Posterior vena cava (tissue), 2 donors: ENCODE measurements at regions not wholly inside any gene's neighbourhood (a gene's known extent, or its start where the extent isn't known, plus 50 kb on each side); places are given as distances from the start of the nearest gene placed in this dataset.

Experiments used
- DNase-seq: peaks from one replicate; pipeline ENCODE4 v3.0.0-alpha.2; 2020; ENCODE audit warnings: low spot score
- intact Hi-C, 2 donors: fragments of 100-400 bp; cut with DNase I; formaldehyde crosslinking; loops; one replicate each; pipeline versions ENCODE4 v1.14.1 to v1.14.2; 2022 to 2023
- donor health status: DM: yes; HTN: yes; CAD: no.
- donor health status: DM: yes; HTN: yes; CAD: no.

DNA sequence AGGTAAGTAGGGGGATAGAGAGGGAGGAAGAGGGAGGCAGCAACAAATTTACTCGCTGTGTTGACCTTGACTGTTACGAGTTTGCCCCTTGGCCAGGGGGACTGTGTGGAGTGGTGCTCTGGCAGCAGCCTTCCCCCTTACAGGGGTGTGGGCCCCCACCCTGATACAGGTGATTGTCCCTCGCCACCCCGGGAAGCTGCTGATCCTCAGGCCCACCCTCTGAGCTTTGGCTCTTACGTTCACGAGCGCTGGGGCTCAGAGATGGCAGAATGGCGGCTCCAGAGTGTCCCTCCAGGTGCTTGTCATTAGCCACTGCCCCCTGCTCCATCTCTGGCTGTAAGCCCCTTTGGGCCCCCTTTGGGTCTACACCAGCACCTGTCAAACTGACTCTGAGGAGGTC lies 88.6 kb downstream of the GLI2 start:
- intact Hi-C loops = no loop called here
- DNase-seq = peak; percentile 66

DNA sequence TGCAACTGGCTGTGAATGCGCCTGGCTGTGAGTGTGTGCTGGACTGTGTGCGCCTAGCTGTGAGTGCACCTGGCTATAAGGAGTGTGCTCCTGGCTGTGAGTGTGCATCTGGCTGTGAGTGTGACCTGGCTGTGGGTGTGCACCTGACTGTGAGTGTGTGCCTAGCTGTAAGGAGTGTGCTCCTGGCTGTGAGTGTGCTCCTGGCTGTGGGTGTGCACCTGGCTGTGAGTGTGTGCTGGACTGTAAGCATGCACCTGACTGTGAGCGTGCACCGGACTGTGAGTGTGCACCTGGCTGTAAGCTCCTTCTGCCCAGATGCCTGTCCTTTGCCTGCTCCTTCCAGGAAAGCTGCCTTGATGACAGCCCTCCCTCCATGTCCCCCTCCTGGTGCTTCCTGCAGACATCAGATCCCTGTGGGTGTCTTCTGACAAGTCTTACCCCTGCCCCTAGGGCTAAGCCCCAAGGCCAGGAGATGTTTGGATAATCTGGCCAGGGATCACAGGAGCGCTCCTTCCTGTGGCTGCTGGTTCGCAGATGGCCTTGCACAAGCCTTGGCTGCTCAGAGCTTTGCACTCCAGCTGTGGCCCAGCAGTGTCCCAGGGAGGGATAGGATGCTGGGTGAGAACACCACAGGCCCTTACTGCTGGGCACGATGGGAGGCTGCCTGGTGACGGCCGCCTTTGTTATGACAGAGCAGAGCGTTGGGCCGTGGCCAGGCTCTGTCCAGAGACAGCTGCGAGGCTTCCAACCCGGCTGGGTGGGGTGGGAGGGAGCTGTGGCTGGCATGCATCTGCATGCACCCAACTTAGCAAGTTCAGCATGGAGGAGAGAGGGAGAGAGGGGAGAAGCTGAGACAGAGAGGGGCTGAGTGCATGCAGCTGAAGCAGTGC lies 89.9 kb downstream of the GLI2 start:
- peak; percentile 79 for DNase-seq
- intact Hi-C loops = no loop called here

DNA sequence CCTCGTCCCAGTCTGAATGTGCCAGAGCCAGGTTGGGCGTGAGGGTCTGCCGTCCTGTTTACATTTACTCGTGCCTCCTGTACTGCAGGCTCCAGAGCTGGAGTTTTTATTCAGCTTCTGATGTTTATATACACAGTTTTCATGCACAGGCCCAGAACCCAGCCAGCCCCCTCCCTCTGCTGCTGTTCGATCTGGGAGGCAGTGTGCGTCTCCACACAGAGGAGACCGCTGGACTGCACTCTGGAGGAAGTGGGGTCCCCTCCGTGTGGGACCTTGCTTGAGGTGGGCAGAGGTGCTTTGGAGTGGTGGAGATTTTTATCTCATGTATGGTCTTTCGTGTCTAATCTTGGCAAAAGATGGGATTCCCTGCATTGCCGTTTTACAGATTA lies 90.6 kb downstream of the GLI2 start:
- intact Hi-C loops = no loop called here
- peak; percentile 34 for DNase-seq

DNA sequence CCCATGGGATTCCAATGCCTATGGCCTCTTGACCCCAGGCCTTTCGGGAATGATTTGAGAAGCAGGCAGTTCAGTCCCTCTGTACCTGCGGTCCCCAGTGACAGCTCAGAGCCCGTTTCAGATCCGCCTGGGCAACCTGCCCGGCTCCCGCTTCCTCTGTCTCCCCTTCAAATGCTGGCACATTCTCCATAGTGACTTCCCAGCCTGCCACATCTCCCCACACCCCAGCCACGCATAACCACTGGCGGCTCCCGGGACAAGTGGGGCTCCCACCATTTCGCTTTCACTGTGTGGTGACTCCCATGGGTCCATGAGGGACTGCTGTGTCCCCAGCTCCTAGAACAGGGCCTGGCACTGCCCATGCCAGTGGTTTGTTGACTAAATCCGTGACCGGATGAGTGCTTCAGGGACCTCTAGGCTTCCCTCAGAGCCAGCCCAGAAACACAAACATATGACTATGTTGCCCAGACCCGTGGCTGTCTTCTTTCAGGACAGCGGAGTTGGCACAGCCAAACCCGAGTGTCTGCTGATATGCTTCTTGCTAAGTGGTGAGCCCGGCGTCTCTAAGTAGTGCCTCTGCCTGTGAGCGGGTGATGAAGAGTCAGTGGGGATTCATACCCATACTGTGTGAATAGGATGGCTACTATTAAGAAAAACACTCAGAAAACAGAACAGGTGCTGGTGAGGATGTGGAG lies 91.2 kb downstream of the GLI2 start:
- intact Hi-C loops = no loop called here
- DNase-seq = peak; percentile 64

DNA sequence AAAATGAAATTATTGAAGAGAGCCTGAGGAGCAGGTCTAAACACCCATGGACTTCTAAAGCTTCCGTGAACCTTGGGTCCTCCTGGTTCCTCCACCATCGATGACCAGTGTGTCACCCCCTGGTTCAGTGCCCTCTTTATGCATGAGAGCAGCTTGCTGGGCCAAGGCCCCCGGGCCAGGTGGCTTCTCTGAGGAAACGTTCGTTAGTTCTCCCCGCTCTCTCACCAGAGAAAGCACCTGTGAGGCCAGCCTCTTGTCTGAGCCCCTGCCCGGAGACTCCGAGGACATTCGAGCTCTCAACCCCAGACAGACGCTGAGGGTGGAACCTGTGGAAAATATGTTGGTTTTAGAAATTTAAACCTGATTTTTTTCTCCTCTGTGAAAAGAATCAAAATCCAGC lies 92.4 kb downstream of the GLI2 start:
- peak; percentile 62 for DNase-seq
- intact Hi-C loops = no loop called here

DNA sequence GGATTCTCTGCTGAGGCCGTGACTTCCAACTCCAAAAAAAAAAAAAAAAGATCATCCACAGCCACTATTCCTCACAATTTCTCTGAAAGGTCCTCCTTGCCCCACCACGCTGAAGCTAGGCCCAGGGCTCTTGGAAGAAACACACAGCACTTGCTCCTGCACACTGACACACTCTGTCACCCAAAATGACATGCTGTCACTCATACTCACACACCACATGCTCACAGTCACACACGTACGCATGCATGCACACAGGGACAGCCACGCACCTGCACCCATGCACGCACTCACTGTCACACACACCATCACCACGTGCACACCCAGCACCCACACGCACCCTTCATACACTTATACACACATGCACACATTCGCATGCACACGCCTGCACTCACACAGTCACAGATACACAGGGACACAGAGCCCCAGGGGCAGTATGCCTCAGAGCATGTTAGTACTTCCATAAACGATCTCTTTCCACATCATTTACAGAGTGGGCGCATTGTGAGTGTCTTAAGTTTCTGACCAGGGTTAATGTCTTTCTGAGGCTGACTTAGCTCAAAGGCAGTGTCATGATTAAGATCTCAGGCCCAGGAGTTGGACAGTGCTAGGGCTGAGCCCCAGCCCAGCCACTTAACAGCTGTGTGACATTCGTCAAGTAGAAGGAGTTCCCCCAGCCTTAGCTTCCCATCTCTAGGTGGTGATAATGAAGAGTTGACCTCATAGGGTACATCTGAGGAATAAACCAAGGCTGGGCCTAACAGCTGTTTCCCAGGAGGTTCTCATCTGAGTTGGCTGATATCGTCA lies 93.4 kb downstream of the GLI2 start:
- intact Hi-C loops = no loop called here
- DNase-seq = no peak

DNA sequence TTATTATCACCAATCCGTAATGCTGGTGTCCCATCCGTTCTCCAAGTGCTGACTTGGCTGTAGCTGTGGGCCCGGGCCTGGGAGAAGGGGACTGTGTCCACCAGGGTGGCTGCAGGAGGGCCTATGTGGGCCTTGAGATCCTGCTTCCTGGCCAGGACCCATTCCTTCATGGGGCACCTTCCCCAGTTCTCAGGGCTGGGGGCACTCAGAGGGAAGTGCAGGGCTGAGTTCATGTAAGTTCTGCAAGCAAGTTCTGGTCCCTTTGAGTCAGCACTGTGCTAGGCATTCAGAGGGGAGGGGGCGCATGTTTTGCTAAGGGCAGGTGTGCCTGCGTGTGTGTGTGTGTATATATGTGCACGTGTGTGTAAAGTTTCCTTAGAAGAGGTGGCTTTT lies 94.0 kb downstream of the GLI2 start:
- DNase-seq = no peak
- intact Hi-C loops = no loop called here

DNA sequence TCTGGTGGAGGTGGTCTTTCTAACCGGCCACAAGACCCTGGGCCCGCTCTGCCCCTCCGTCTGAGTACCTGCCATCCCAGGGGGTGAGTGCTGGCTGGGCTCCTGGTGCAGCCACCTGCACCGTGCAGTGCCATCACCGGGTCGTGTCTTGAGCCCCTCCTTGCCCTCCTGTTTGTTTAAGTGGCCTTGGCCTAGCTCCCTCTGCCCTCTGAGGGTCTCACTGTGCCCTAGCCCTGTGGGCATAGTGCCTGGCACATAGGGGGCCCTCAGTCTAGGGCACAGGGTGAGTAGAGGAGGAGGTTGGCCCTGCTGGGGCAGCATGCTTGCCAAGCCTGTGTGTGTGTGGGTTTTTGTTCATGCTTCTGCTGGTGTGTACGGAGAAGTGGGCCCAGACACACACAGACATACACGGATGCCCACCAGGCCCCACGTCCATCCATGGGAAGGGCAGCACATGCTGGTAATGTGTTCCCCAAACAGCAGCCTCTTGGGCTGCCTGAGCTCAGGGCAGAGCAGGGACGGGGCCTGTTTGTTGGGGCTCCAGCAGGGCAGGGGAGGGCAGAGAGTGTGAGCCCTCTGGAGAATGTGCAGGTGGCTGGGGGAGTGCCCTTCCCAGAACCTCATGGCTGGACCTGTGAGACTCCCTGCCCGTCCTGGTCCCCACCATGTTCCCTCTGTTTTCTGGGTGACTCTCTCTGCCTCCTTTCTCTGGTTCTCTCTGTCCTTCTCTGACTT lies 94.6 kb downstream of the GLI2 start:
- intact Hi-C loops = no loop called here
- DNase-seq = peak; percentile 74

DNA sequence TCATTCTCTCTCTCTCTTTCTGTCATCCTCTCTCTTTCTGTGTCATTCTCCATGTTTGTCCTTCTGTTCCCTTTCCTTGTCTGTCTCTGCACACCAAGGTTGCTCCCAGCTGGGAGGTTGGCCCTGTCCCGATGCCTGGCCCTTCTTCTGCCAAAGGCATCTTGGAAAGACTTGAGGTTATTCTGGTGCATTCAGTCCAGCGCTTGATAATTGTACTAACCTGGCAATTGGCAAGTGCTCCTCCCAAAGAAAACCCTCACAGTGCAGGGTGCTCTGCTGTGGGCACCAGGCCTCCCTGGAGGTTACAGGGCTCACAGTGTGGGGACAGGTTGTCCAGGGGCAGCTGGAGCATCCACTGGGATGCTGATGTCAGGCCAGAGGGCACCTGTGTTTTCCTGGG lies 95.4 kb downstream of the GLI2 start:
- peak; percentile 50 for DNase-seq
- intact Hi-C loops = no loop called here

DNA sequence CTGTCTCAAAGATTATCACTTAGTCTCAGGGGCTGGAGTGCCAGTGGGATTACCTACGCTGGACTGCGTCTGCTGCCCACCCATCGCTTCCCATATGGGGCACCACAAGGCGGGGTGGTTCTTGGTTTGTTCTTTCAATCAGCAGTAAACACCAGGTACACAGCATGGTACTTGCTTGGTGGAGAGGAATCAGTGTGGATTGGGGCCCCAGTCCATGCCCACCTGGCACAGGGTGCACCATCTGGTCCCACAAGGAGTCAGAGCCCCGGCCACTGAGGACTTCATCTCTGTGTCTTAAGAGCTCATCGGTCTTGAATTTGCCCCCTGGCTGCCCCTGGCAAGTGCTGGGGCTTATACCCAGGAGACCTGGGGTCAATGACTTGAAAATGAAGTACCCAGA lies 96.2 kb downstream of the GLI2 start:
- peak; percentile 80 for DNase-seq
- intact Hi-C loops = no loop called here

DNA sequence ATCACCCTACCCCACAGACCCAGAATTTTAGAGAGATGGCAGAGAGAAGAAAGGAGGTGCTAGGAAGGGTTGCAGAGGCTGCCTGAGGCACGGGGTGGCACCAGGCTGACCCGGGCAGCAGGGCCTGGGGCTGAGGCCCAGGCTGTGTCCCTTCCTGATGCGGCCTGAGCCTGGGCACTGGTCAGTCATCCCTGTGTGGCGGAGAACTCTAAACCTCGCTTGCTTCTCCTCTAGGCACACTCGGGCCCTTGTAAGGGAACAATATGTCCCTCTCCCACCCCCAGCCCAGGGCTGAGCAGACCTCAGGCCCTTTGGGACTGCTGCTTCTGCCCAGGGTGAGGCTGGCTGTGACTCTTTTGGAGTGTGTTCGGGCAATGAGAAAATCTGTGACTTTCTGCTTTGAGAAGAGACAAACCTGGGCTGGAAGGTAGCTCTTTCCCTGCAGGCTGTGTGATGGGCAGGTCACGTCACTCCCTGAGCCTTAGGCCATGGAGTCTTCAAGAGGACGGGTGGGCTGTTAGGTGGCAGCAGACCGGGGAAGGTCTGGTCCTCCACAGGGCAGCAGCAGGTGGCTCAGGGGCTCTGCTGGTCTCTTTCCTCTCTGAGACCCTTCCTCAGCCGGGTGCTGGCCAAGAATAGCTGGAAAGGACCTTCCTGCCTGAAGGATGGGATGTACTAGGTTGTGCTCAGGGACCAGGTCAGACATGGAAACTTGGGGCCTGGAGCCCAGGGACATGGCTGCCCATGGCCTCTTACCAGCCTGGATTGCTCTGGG lies 96.8 kb downstream of the GLI2 start:
- DNase-seq = peak; percentile 43
- intact Hi-C loops = no loop called here

DNA sequence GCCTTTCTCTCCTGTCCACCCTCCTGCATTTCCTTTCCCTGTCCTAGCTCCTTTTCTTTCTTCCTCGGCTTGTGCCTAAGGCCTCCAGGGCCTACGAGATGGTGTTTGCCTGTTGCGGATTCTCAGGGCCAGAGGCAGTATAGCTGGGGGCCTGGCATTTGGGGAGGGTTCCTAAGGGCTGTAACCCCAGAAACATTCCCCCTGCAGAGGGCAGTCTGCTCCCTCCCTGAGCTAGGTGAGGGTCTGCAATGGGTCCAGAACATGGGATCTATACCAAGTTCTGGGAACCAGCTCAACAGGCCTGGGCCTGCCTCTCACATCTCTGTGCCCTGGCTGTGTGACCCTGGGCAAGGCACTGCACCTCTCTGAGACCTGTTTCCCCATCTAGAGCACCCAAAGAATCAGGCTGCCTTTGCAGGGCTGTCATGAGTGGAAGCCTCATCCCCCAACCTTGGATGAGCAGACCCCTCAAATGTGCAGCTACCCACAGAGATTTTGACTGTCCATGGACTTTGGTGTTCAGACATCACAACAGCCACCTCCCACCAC lies 97.5 kb downstream of the GLI2 start:
- intact Hi-C loops = no loop called here
- DNase-seq = peak; percentile 58

DNA sequence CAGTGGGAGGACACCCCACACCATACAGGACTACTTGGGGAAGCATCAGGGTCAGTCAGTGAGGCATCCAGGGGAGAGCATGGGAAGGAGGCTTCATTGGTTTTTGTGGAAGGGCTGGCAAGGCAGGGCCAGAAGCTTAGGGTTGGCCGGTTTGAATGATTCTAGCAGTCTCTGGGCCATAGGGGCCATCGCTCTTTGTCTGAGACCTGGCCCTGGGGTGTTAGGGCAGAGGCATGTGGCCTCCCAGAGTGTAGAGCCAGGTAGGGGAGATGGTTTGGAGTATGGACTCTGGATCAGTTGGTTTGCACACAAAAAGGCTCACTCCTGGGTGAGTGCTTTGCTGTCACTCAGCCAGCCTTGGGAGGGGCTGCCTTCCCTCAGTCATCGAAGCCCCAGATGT lies 98.5 kb downstream of the GLI2 start:
- DNase-seq = no peak
- intact Hi-C loops = no loop called here

DNA sequence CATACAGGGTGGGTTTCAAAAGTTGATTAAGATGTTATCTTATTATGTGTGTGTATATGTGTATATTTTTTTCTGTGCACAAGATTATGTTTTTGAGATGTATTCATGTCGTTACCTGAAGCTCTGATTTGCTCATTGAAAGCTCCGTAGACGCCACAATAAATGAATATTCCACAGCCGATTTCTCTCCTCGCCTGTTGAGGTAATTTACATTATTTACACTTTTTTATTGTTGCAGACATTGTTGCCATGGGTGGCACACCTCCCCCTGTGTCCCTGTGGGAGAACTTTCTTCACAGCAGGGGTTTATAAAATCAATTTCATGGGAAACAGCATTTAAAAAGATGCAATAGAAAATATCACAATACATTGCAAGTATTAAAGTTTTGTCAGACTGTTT lies 100.6 kb downstream of the GLI2 start:
- no peak for DNase-seq
- intact Hi-C loops = no loop called here

DNA sequence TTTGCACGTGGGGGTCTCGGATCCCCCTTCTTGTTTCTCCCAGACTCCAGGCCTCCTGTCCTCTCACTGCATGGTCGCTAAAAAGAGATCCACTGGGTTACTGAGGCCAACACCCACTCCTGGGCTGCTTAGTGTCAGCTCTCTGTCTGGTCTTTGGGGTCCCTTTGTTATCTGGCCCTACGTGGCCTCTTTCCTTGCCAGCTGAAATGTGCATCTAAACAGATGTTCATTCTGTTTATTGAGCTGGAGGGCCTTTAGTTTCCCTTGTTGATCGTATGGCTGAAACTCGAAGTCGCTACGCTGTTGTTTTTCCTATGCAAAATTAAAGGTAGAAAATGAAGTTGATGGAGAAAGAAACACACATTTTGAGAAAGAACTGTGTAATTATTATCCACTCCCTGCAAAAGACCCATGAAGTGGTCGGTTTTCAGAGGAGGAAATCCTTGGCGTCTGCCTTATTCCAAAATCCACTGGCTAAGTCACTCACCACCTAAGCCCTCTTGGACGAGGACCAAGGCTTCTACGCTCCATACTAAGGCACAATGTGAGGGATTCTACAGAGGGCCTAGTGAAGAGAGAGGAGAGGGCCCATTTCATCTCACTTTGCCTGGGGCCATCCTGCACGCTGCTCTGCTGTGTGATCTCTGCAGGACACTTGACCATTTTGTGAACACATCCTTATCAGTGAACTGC lies 105.3 kb downstream of the GLI2 start:
- DNase-seq = no peak
- intact Hi-C loops = no loop called here

DNA sequence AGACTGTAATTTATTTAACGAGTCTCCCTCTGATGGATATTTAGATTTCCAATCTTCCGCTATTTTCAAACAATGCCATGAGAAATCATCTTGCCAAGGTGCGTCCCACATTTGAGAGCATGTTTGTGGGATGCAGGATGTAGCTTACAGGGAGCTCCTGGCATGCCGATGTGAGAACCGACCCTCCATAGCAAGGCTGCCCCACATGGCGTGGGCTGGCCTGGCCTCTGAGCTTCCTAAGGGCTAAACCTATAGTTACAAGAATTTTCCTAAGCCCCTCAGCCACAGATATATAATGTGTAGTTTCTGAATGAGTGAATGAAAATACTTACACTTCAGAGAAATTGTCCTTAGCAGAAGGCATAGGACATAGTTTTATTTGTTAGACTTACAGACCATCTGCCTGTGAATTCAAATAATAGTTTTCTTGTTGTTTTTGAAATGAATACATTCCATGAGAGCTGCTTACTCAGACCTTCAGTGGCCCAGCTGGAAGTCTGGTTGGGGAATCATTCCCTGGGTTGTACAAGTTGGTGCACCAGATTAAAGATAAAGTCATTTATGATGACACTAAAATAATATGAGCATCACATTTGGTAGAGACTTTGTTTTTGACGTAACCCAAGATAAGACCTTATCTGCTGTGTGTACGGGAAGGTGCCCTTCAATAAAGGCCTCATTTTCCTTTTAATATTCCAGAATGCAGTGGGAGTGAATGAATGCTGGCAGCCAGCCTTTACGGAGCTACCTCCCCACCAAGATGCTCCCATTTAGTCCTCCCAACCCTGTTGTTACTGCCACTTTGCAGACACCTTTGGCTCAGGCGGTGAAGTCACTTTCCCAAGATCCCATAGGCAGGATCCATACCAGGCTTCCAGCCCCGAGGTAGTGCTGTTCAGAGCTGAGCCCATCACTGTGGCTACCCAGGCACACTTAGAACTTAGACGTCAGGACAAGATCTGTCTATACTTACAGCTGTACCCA lies 107.1 kb downstream of the GLI2 start:
- intact Hi-C loops = no loop called here
- peak; percentile 63 for DNase-seq
